Lung (tissue), 11 donors: ENCODE measurements at regions not wholly inside any gene's neighbourhood (a gene's known extent, or its start where the extent isn't known, plus 50 kb on each side); places are given as distances from the start of the nearest gene placed in this dataset.

ENCODE experiments used
- ATAC-seq: fragments of 200-7000 bp; cut with Tn5 transposase; one replicate; pipeline ENCODE4 v1.9.1; 2020; ENCODE audit warnings: moderate number of reproducible peaks; ENCODE audit not compliant: insufficient read depth, low FRiP score
- DNase-seq, 3 donors: peaks; one replicate each; pipeline ENCODE4 v3.0.0-alpha.2; 2013 to 2017
- H3K27ac ChIP-seq, 2 donors: one replicate each; pipeline ENCODE4 v1.5.1; 2013; ENCODE audit warnings: mild to moderate bottlenecking in 2 of 2, moderate library complexity in 2 of 2, control low read depth in 1 of 2, inconsistent platforms in 1 of 2, low read depth in 1 of 2, low read length in 1 of 2
- H3K27me3 ChIP-seq, 3 donors: one replicate each; pipeline ENCODE4 v1.5.1; 2013; ENCODE audit warnings: low read length in 2 of 3; ENCODE audit not compliant: control insufficient read depth in 3 of 3, insufficient read depth in 3 of 3
- H3K36me3 ChIP-seq, 4 donors: one replicate each; pipeline ENCODE4 v1.5.1; 2013; ENCODE audit warnings: low read length in 4 of 4, mild to moderate bottlenecking in 1 of 4, moderate library complexity in 1 of 4; ENCODE audit not compliant: control insufficient read depth in 4 of 4, insufficient read depth in 4 of 4
- H3K4me1 ChIP-seq, 5 donors: one replicate each; pipeline ENCODE4 v1.5.1; 2013; ENCODE audit warnings: low read length in 5 of 5, mild to moderate bottlenecking in 2 of 5, moderate library complexity in 1 of 5; ENCODE audit not compliant: control insufficient read depth in 5 of 5, insufficient read depth in 5 of 5
- H3K4me3 ChIP-seq: one replicate; pipeline ENCODE4 v1.5.1; 2013; ENCODE audit warnings: mild to moderate bottlenecking, control low read depth, moderate library complexity
- H3K9ac ChIP-seq, 2 donors: one replicate each; pipeline ENCODE4 v1.5.1; 2013; ENCODE audit warnings: low read length in 2 of 2, control low read depth in 1 of 2; ENCODE audit not compliant: insufficient read depth in 1 of 2
- H3K9me3 ChIP-seq, 4 donors: one replicate each; pipeline ENCODE4 v1.5.1; 2013; ENCODE audit warnings: low read length in 3 of 4, mild to moderate bottlenecking in 1 of 4, moderate library complexity in 1 of 4; ENCODE audit not compliant: control insufficient read depth in 4 of 4, insufficient read depth in 3 of 4
- CTCF ChIP-seq: IDR thresholded peaks from 2 replicates; pipeline ENCODE4 v1.5.1; 2012; ENCODE audit warnings: mild to moderate bottlenecking; ENCODE audit errors: control extremely low read depth, extremely low read depth
- WGBS, 2 donors: extraction: QIAGEN DNeasy Blood & Tissue Kit; methylation state at CpG; one replicate each; pipeline ENCODE4 v1.1.7; 2013; 5-methylcytosine and 5-hydroxymethylcytosine counted together
- donor health status: control.
- donor health status: control.
- donor health status: Bipolar disorder and iron deficiency.
- donor health status: healthy.
- donor health status: DM: yes; HTN: yes; CAD: no.

GRCh38 chr22:42208362-42208761 lies 62.1 kb downstream of the TCF20 start:
- WGBS, 2 donors = 86 to 97% methylated on average over 4 of the region's 4 CpGs
- no peaks in the 10 kb centered on the region for H3K9me3 ChIP-seq
- H3K27ac ChIP-seq = no peak overlapping the region
- ATAC-seq = no peak
- H3K9ac ChIP-seq = no peak overlapping the region
- TF ChIP-seq CTCF = no peak
- peaks cover 0 to 2% (median 0%) of the 10 kb centered on the region in 5 donors for H3K4me1 ChIP-seq
- no peak for DNase-seq
- H3K4me3 ChIP-seq = no peak overlapping the region
- H3K27me3 ChIP-seq = no peaks in the 10 kb centered on the region
- H3K36me3 ChIP-seq = peaks cover 4 to 30% (median 23%) of the 10 kb centered on the region in 4 donors

GRCh38 chr22:42207918-42208317 lies 62.5 kb downstream of the TCF20 start:
- peaks cover 0 to 2% (median 0%) of the 10 kb centered on the region in 5 donors for H3K4me1 ChIP-seq
- no peak overlapping the region for H3K4me3 ChIP-seq
- H3K9me3 ChIP-seq = no peaks in the 10 kb centered on the region
- H3K9ac ChIP-seq = no peak overlapping the region
- H3K27ac ChIP-seq = no peak overlapping the region
- WGBS, 2 donors = 79 to 82% methylated on average over 4 of the region's 4 CpGs
- no peak for DNase-seq
- no peak for TF ChIP-seq CTCF
- no peaks in the 10 kb centered on the region for H3K27me3 ChIP-seq
- H3K36me3 ChIP-seq = peaks cover 4 to 27% (median 20%) of the 10 kb centered on the region in 4 donors
- ATAC-seq = no peak

GRCh38 chr22:42203609-42204008 lies 66.8 kb downstream of the TCF20 start:
- ATAC-seq (no peak), DNase-seq (no peak)
- H3K9ac ChIP-seq = no peak overlapping the region
- H3K27me3 ChIP-seq = no peaks in the 10 kb centered on the region
- H3K36me3 ChIP-seq = peaks cover 0 to 12% (median 3%) of the 10 kb centered on the region in 4 donors
- H3K27ac ChIP-seq = no peak overlapping the region
- WGBS, 2 donors = 94 to 95% methylated on average over 2 of the region's 2 CpGs
- H3K4me3 ChIP-seq = no peak overlapping the region
- H3K4me1 ChIP-seq = peaks cover 0 to 2% (median 0%) of the 10 kb centered on the region in 5 donors
- no peak for TF ChIP-seq CTCF
- no peaks in the 10 kb centered on the region for H3K9me3 ChIP-seq

- TF ChIP-seq CTCF = no peak
- no peak for DNase-seq
- Histone ChIP-seq H3K27me3 (no peaks in the 10 kb centered on the region), H3K9me3 (no peaks in the 10 kb centered on the region), H3K4me3 (no peak overlapping the region), H3K36me3 (peaks cover 0 to 9% (median 3%) of the 10 kb centered on the region in 4 donors), H3K27ac (no peak overlapping the region), H3K4me1 (peaks cover 0 to 2% (median 0%) of the 10 kb centered on the region in 5 donors), H3K9ac (no peak overlapping the region)
- WGBS, 2 donors = 73 to 83% methylated on average over 6 of the region's 6 CpGs
- ATAC-seq = no peak
These were observed 67.8 kb downstream of the TCF20 start for GRCh38 chr22:42202669-42203068.
